Gastrocnemius medialis (tissue), 4 donors: ENCODE measurements at regions not wholly inside any gene's neighbourhood (a gene's known extent, or its start where the extent isn't known, plus 50 kb on each side); places are given as distances from the start of the nearest gene placed in this dataset.

Experiments
- POLR2A ChIP-seq, 2 donors: fragments of 450-650 bp; IDR thresholded peaks; one replicate each; pipeline ENCODE4 v1.6.1; 2017; ENCODE audit warnings: antibody characterized with exemption in 2 of 2, mild to moderate bottlenecking in 2 of 2, moderate library complexity in 2 of 2
- TF ChIP-seq, protein P1 (sequence below), 5 experiments: fragments of 450-650 bp in 3 of 5; fragments of 200-600 bp in 2 of 5; sonication (generic) in 2 of 5; IDR thresholded peaks in 4 of 5; conservative IDR thresholded peaks in 1 of 5; 1 replicate in 4 of 5; 2 replicates in 1 of 5; pipeline ENCODE4 v1.5.1; 2016 to 2019; ENCODE audit warnings: antibody characterized with exemption in 5 of 5, mild to moderate bottlenecking in 3 of 5, moderate library complexity in 3 of 5

DNA sequence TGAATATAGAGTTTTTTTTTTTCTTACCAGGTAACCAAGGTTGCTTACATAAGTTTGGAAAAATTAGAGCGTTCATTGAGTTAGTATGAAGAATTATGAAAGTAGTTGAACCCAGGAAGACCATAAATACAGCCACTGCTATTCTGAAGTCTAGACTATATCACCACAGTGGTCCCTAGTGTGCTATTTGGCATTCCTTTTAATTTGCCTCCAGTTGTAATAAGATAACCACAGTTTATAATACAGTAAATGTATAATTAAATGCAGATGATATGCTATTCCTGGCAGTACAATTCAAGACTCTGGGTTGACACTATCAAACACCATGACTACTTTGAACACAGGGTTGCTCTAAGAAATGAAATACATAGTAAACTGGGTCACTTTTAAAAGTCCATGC is 270.5 kb downstream of the BRINP2 start:
- TF ChIP-seq, protein P1, sequence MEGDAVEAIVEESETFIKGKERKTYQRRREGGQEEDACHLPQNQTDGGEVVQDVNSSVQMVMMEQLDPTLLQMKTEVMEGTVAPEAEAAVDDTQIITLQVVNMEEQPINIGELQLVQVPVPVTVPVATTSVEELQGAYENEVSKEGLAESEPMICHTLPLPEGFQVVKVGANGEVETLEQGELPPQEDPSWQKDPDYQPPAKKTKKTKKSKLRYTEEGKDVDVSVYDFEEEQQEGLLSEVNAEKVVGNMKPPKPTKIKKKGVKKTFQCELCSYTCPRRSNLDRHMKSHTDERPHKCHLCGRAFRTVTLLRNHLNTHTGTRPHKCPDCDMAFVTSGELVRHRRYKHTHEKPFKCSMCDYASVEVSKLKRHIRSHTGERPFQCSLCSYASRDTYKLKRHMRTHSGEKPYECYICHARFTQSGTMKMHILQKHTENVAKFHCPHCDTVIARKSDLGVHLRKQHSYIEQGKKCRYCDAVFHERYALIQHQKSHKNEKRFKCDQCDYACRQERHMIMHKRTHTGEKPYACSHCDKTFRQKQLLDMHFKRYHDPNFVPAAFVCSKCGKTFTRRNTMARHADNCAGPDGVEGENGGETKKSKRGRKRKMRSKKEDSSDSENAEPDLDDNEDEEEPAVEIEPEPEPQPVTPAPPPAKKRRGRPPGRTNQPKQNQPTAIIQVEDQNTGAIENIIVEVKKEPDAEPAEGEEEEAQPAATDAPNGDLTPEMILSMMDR (IDR thresholded peaks at IDR 0.05 in 4 of 5, conservative IDR thresholded peaks at IDR 0.05 in 1 of 5): no peak
- TF ChIP-seq POLR2A (IDR thresholded peaks at IDR 0.05): no peak
